ENCODE measurements at regions not wholly inside any gene's neighbourhood (a gene's known extent, or its start where the extent isn't known, plus 50 kb on each side); places are given as distances from the start of the nearest gene placed in this dataset.

- TF ChIP-seq CTCF (conservative IDR thresholded peaks at IDR 0.05; ENCODE audit: low read length) (no peak), EZH2phosphoT487 (IDR thresholded peaks at IDR 0.05; ENCODE audit: borderline replicate concordance, low read depth, low read length) (no peak)
Observed at GRCh38 chr13:44294876-44295275, 78.7 kb upstream of the SERP2 start.

Measured in OCI-LY7 (cell line).